Trophoblast cell (in vitro differentiated cells and primary cell): ENCODE measurements at regions not wholly inside any gene's neighbourhood (a gene's known extent, or its start where the extent isn't known, plus 50 kb on each side); places are given as distances from the start of the nearest gene placed in this dataset.

Source experiments
- DNase-seq, 2 donors: peaks; one replicate each; pipeline ENCODE4 v3.0.0-alpha.2; 2016
- H2AFZ ChIP-seq: 2 replicates; pipeline ENCODE4 v1.6.1; 2013; ENCODE audit warnings: low read length, moderate library complexity, mild to moderate bottlenecking; ENCODE audit not compliant: insufficient read depth, poor library complexity
- H2AK5ac ChIP-seq: 2 replicates; pipeline ENCODE4 v1.6.1; 2013; ENCODE audit warnings: mild to moderate bottlenecking, low read length
- H2BK120ac ChIP-seq: 2 replicates; pipeline ENCODE4 v1.6.1; 2013; ENCODE audit warnings: low read length, mild to moderate bottlenecking, moderate library complexity; ENCODE audit not compliant: insufficient read depth, poor library complexity
- H2BK12ac ChIP-seq: 2 replicates; pipeline ENCODE4 v1.6.1; 2013; ENCODE audit warnings: mild to moderate bottlenecking, low read length, moderate library complexity
- H2BK5ac ChIP-seq: 2 replicates; pipeline ENCODE4 v1.6.1; 2013; ENCODE audit warnings: low read length, low read depth, moderate library complexity, mild to moderate bottlenecking; ENCODE audit not compliant: poor library complexity
- H3K14ac ChIP-seq: 2 replicates; pipeline ENCODE4 v1.6.1; 2013; ENCODE audit warnings: mild to moderate bottlenecking, low read length
- H3K18ac ChIP-seq: 2 replicates; pipeline ENCODE4 v1.6.1; 2013; ENCODE audit warnings: mild to moderate bottlenecking, low read length
- H3K23ac ChIP-seq: 2 replicates; pipeline ENCODE4 v1.6.1; 2013; ENCODE audit warnings: low read length
- H3K27ac ChIP-seq: 2 replicates; pipeline ENCODE4 v1.5.1; 2013; ENCODE audit warnings: low read depth, mild to moderate bottlenecking, inconsistent platforms, low read length, moderate library complexity
- H3K27me3 ChIP-seq: 2 replicates; pipeline ENCODE4 v1.6.1; 2013; ENCODE audit warnings: inconsistent platforms, mild to moderate bottlenecking, low read length, moderate library complexity; ENCODE audit not compliant: insufficient read depth
- H3K36me3 ChIP-seq, 2 experiments: 1 replicate in 1 of 2; 2 replicates in 1 of 2; pipeline ENCODE4 v1.6.1; 2013; ENCODE audit warnings: low read length in 2 of 2, mild to moderate bottlenecking in 2 of 2, moderate library complexity in 1 of 2; ENCODE audit not compliant: insufficient read depth in 2 of 2, control insufficient read depth in 1 of 2
- H3K4ac ChIP-seq: 2 replicates; pipeline ENCODE4 v1.6.1; 2013; ENCODE audit warnings: low read depth, mild to moderate bottlenecking, low read length, moderate library complexity
- H3K4me1 ChIP-seq, 2 experiments: 1 replicate in 1 of 2; 2 replicates in 1 of 2; pipeline ENCODE4 v1.6.1; 2013; ENCODE audit warnings: low read length in 2 of 2, mild to moderate bottlenecking in 2 of 2, moderate library complexity in 1 of 2; ENCODE audit not compliant: insufficient read depth in 2 of 2, control insufficient read depth in 1 of 2
- H3K4me2 ChIP-seq: 2 replicates; pipeline ENCODE4 v1.6.1; 2013; ENCODE audit warnings: inconsistent platforms, mild to moderate bottlenecking, low read length, moderate library complexity
- H3K4me3 ChIP-seq: 2 replicates; pipeline ENCODE4 v1.5.1; 2013; ENCODE audit warnings: mild to moderate bottlenecking, low read depth, low read length, inconsistent platforms
- H3K79me1 ChIP-seq: one replicate; pipeline ENCODE4 v1.6.1; 2013; ENCODE audit warnings: low read length
- H3K79me2 ChIP-seq: 2 replicates; pipeline ENCODE4 v1.6.1; 2013; ENCODE audit warnings: low read length, mild to moderate bottlenecking; ENCODE audit not compliant: control insufficient read depth, insufficient read depth, poor library complexity
- H3K9ac ChIP-seq: 2 replicates; pipeline ENCODE4 v1.6.1; 2013; ENCODE audit warnings: mild to moderate bottlenecking, low read length
- H3K9me3 ChIP-seq: 2 replicates; pipeline ENCODE4 v1.6.1; 2013; ENCODE audit warnings: low read depth, mild to moderate bottlenecking, control low read depth, inconsistent platforms, low read length; ENCODE audit not compliant: insufficient read depth
- H4K12ac ChIP-seq: 2 replicates; pipeline ENCODE4 v1.6.1; 2013; ENCODE audit warnings: low read depth, mild to moderate bottlenecking, low read length, moderate library complexity
- H4K8ac ChIP-seq: 2 replicates; pipeline ENCODE4 v1.6.1; 2013; ENCODE audit warnings: low read depth, mild to moderate bottlenecking, low read length, moderate library complexity
- H4K91ac ChIP-seq: one replicate; pipeline ENCODE4 v1.6.1; 2013; ENCODE audit warnings: low read depth, mild to moderate bottlenecking, low read length, moderate library complexity
- WGBS: extraction: QIAGEN DNeasy Blood & Tissue Kit; methylation state at CpG from one replicate; pipeline ENCODE4 v1.1.7; 2013; ENCODE audit warnings: missing lambda C conversion rate; ENCODE audit not compliant: insufficient read length, insufficient coverage; ENCODE audit errors: extremely low coverage; 5-methylcytosine and 5-hydroxymethylcytosine counted together

DNA sequence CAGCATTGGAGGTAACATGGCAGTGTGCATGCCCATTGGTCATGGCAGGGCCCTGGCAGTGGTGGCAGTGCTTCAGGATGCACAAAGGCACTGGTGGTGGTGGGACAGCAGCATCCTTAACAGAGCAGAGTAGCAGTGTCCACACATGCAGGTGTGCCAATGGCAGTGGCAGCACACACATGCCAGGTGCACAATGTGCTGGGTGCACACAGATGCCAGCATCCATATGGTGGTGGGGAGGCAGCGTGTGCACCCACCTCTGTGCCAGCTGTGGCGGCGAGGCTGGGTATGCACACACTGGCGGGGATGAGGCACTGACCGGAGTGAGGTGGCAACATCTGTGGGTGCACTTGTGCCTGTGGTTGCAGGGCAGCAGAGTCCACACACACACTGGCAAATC is 150.6 kb downstream of the SI start:
- Histone ChIP-seq H3K27ac (no peak overlapping the region), H4K12ac (no peak overlapping the region), H3K36me3 (no peaks in the 10 kb centered on the region), H2BK120ac (no peak overlapping the region), H4K8ac (no peak overlapping the region), H2BK12ac (no peak overlapping the region), H3K4ac (no peak overlapping the region), H3K18ac (no peak overlapping the region), H3K9ac (no peak overlapping the region), H3K79me2 (no peaks in the 10 kb centered on the region), H2BK5ac (no peak overlapping the region), H4K91ac (no peak overlapping the region), H2AFZ (no peak overlapping the region), H3K27me3 (no peaks in the 10 kb centered on the region), H3K79me1 (no peaks in the 10 kb centered on the region), H3K4me2 (no peak overlapping the region), H3K14ac (no peak overlapping the region), H3K23ac (no peak overlapping the region), H3K9me3 (peaks cover 4% of the 10 kb centered on the region), H3K4me1 (no peaks in the 10 kb centered on the region), H3K4me3 (peak overlapping the region; percentile 20), H2AK5ac (no peak overlapping the region)
- DNase-seq, result no peak
- no CpG with 5 or more reads among the region's 5 CpGs for WGBS

DNA sequence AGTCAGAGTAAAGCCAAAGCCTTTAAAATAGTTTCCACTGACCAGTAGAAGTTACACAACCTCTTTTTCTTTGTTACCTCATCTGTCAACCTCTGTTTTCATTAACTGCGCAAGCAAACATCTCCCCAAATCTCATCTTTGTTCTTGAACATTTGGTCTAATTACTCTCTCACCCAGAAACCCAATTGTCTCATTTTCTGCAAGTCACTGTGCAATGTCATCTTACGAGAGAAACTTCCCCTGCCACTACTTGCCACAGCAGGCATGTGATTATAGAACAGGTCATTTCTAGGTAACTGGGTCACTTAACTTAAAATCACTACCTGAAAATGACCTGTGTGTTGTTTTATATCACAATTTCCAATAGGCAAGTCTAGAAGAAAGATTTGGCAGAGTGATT is 159.4 kb downstream of the SI start:
- H3K36me3 ChIP-seq, result no peaks in the 10 kb centered on the region
- H2AFZ ChIP-seq, result no peak overlapping the region
- WGBS, result no CpG with 5 or more reads among the region's 2 CpGs
- H3K9me3 ChIP-seq, result no peaks in the 10 kb centered on the region
- H2BK5ac ChIP-seq, result no peak overlapping the region
- H3K4me2 ChIP-seq, result no peak overlapping the region
- no peak overlapping the region for H3K23ac ChIP-seq
- H3K4me3 ChIP-seq, result no peak overlapping the region
- H3K27me3 ChIP-seq, result no peaks in the 10 kb centered on the region
- no peak overlapping the region for H4K8ac ChIP-seq
- H3K18ac ChIP-seq, result no peak overlapping the region
- no peaks in the 10 kb centered on the region for H3K79me2 ChIP-seq
- DNase-seq, result no peak
- no peak overlapping the region for H4K91ac ChIP-seq
- H3K4me1 ChIP-seq, result no peaks in the 10 kb centered on the region
- H2BK120ac ChIP-seq, result no peak overlapping the region
- no peak overlapping the region for H3K9ac ChIP-seq
- no peaks in the 10 kb centered on the region for H3K79me1 ChIP-seq
- H2AK5ac ChIP-seq, result no peak overlapping the region
- no peak overlapping the region for H2BK12ac ChIP-seq
- H3K14ac ChIP-seq, result no peak overlapping the region
- H4K12ac ChIP-seq, result no peak overlapping the region
- H3K27ac ChIP-seq, result no peak overlapping the region
- H3K4ac ChIP-seq, result no peak overlapping the region

DNA sequence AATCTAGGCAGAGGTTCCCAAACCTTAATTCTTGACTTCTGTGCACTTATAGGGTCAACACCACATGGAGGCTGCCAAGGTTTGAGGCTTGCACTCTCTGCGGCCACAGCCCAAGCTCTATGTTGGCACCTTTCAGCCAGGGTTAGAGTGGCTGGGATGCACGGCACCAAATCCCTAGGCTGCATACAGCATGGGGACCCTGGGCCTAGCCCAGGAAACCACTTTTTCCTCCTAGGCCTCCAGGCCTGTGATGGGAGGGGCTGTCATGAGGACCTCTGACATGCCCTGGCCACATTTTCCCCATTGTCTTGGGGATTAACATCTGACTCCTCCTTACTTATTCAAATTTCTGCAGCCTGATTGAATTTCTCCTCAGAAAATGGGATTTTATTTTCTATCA is 165.4 kb downstream of the SI start:
- H3K14ac ChIP-seq, result no peak overlapping the region
- no peaks in the 10 kb centered on the region for H3K36me3 ChIP-seq
- WGBS, result no CpG with 5 or more reads among the region's 2 CpGs

DNA sequence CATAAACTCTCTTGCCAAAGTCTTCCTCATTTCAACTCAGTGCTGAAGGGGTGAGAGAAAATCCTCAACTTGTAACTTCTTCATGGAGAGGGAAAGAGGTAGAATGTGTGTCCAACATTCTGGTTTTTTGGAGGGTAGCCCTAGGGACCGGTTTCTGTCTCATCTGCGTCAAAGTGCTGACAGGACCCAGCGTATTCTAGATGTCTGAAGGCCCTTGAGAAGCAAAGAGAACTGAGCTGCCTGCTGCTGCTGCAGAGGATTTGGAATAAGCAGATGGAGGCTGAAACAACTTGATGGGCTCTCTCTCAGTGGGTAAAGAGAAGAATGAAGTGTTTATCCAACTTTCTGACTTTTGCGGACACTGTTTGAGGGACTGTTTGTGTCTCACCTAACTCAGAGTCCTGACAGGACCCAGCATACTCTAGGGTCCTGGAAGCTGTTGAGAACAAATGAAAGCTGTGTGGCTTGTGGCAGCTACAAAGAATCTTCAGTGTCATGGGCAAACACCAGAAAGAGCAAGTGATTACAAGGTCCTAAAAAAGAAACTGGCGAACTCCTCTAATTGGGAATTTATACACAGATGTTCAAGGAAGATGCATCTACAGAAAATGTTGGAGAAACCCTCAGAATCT is 174.4 kb downstream of the SI start:
- H4K12ac ChIP-seq, result no peak overlapping the region
- H2AK5ac ChIP-seq, result no peak overlapping the region
- no peak overlapping the region for H4K8ac ChIP-seq
- H4K91ac ChIP-seq, result no peak overlapping the region
- H3K4me3 ChIP-seq, result no peak overlapping the region
- no CpG with 5 or more reads among the region's 5 CpGs for WGBS
- no peaks in the 10 kb centered on the region for H3K79me2 ChIP-seq
- H3K36me3 ChIP-seq, result no peaks in the 10 kb centered on the region
- no peak overlapping the region for H2AFZ ChIP-seq
- no peak overlapping the region for H3K23ac ChIP-seq
- no peak overlapping the region for H2BK5ac ChIP-seq
- no peaks in the 10 kb centered on the region for H3K4me1 ChIP-seq
- no peak overlapping the region for H3K18ac ChIP-seq
- no peaks in the 10 kb centered on the region for H3K27me3 ChIP-seq
- H3K9me3 ChIP-seq, result no peaks in the 10 kb centered on the region
- no peaks in the 10 kb centered on the region for H3K79me1 ChIP-seq
- no peak overlapping the region for H3K27ac ChIP-seq
- no peak overlapping the region for H2BK120ac ChIP-seq
- H3K14ac ChIP-seq, result no peak overlapping the region
- no peak overlapping the region for H2BK12ac ChIP-seq
- H3K4ac ChIP-seq, result no peak overlapping the region
- no peak for DNase-seq
- no peak overlapping the region for H3K4me2 ChIP-seq
- H3K9ac ChIP-seq, result no peak overlapping the region

More for the DNA sequence above, 165.4 kb downstream of the SI start:
- H2BK12ac ChIP-seq, result no peak overlapping the region
- no peak overlapping the region for H2BK120ac ChIP-seq
- H3K4me2 ChIP-seq, result no peak overlapping the region
- no peaks in the 10 kb centered on the region for H3K79me1 ChIP-seq
- no peaks in the 10 kb centered on the region for H3K27me3 ChIP-seq
- no peak overlapping the region for H4K12ac ChIP-seq
- no peaks in the 10 kb centered on the region for H3K4me1 ChIP-seq
- H4K8ac ChIP-seq, result no peak overlapping the region
- H3K4ac ChIP-seq, result no peak overlapping the region
- no peak overlapping the region for H2AFZ ChIP-seq
- H3K27ac ChIP-seq, result no peak overlapping the region
- no peak overlapping the region for H2AK5ac ChIP-seq
- no peak overlapping the region for H4K91ac ChIP-seq
- H2BK5ac ChIP-seq, result no peak overlapping the region
- H3K18ac ChIP-seq, result no peak overlapping the region
- no peak for DNase-seq
- H3K9ac ChIP-seq, result no peak overlapping the region
- no peaks in the 10 kb centered on the region for H3K79me2 ChIP-seq
- no peak overlapping the region for H3K23ac ChIP-seq
- H3K4me3 ChIP-seq, result no peak overlapping the region
- peaks cover 5% of the 10 kb centered on the region for H3K9me3 ChIP-seq
